PC-9 (cell line): ENCODE measurements at regions not wholly inside any gene's neighbourhood (a gene's known extent, or its start where the extent isn't known, plus 50 kb on each side); places are given as distances from the start of the nearest gene placed in this dataset.

Source experiments
- BruUV-seq: library from RNA; stranded (reverse); fragments of 400-500 nt; replicated peaks from 2 replicates; lab custom pipeline; 2021; lab: Mats Ljungman, UMichigan
- CTCF ChIA-PET: fragments of 300-600 bp; sonication (Branson Sonifier 250); formaldehyde crosslinking; loops from one replicate; lab custom pipeline; 2022; ENCODE audit warnings: antibody characterized with exemption; lab: Charles Lee
- POLR2A ChIA-PET: fragments of 300-600 bp; sonication (Branson Sonifier 250); formaldehyde crosslinking; loops from one replicate; lab custom pipeline; 2022; ENCODE audit warnings: antibody characterized with exemption; ENCODE audit not compliant: unreplicated experiment; lab: Charles Lee
- DNase-seq, 2 experiments: peaks; one replicate each; pipeline versions ENCODE4 v3.0.0 to v3.0.0-alpha.2; 2015 to 2022; ENCODE audit warnings: mixed read lengths in 1 of 2
- H2AFZ ChIP-seq: fragments of 200-600 bp; sonication (generic); 2 replicates; pipeline ENCODE4 v1.8.1; 2017; ENCODE audit warnings: antibody characterized with exemption
- H3F3A ChIP-seq: fragments of 200-600 bp; sonication (generic); 2 replicates; pipeline ENCODE4 v1.8.1; 2017; ENCODE audit warnings: antibody characterized with exemption, mild to moderate bottlenecking, low read depth; ENCODE audit not compliant: insufficient read depth
- H3K27ac ChIP-seq: fragments of 200-600 bp; sonication (generic); 2 replicates; pipeline ENCODE4 v1.6.1; 2016; ENCODE audit warnings: mixed run types
- H3K27me3 ChIP-seq: fragments of 200-600 bp; sonication (generic); 2 replicates; pipeline ENCODE4 v1.6.1; 2016; ENCODE audit warnings: low read depth, mixed run types; ENCODE audit not compliant: insufficient read depth
- H3K36me3 ChIP-seq: fragments of 200-600 bp; sonication (generic); 2 replicates; pipeline ENCODE4 v1.6.1; 2016; ENCODE audit warnings: low read depth, mixed run types
- H3K4me1 ChIP-seq: fragments of 200-600 bp; sonication (generic); replicated peaks from 2 replicates; pipeline ENCODE4 v1.6.1; 2016; ENCODE audit warnings: mixed run types; ENCODE audit not compliant: insufficient read depth
- H3K4me2 ChIP-seq: fragments of 200-600 bp; sonication (generic); 2 replicates; pipeline ENCODE4 v1.6.1; 2017; ENCODE audit warnings: mixed run types
- H3K4me3 ChIP-seq: fragments of 200-600 bp; sonication (generic); 2 replicates; pipeline ENCODE4 v1.6.1; 2016; ENCODE audit warnings: mixed run types
- H3K79me2 ChIP-seq: fragments of 200-600 bp; sonication (generic); 2 replicates; pipeline ENCODE4 v1.6.1; 2017; ENCODE audit warnings: low read depth, mixed run types
- H3K9me2 ChIP-seq: fragments of 200-600 bp; sonication (generic); 2 replicates; pipeline ENCODE4 v1.8.1; 2017; ENCODE audit warnings: mild to moderate bottlenecking; ENCODE audit not compliant: insufficient read depth
- H3K9me3 ChIP-seq: fragments of 200-600 bp; sonication (generic); 2 replicates; pipeline ENCODE4 v1.8.1; 2016; ENCODE audit warnings: low read depth; ENCODE audit not compliant: insufficient read depth
- H4K20me1 ChIP-seq: fragments of 200-600 bp; sonication (generic); 2 replicates; pipeline ENCODE4 v1.8.1; 2017; ENCODE audit not compliant: insufficient read depth
- EZH2 ChIP-seq: fragments of 200-600 bp; sonication (generic); IDR thresholded peaks from 2 replicates; pipeline ENCODE4 v1.8.0; 2017; ENCODE audit warnings: antibody characterized with exemption, low read depth
- intact Hi-C: fragments of 100-400 bp; cut with micrococcal nuclease; formaldehyde crosslinking; loops from one replicate; pipeline ENCODE4 v1.10.0; 2022; ENCODE audit not compliant: unreplicated experiment
- TF ChIP-seq, protein P1 (sequence below): fragments of 200-600 bp; sonication (generic); conservative IDR thresholded peaks from 2 replicates; pipeline ENCODE4 v1.6.1; 2017; ENCODE audit warnings: mixed run types, antibody characterized with exemption, mild to moderate bottlenecking, moderate library complexity

DNA sequence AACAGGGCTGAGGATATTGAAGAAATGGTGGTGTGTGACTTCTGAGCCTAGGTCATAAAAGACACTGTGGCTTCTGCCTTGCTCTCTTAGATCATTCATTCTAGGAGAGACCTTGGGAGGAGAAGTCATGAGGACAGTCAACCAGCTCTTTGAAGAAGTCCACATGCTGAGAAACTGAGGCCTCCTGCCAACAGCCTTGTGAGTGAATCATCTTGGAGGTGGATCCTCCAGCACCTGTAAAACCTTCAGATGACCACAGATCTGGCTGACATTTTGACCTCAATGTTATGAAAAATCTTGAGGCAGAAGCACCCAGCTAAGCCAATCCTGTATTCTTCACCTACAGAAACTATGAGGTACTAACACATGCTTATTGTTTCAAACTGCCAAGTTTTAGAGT is 165.9 kb downstream of the CARTPT start:
- Histone ChIP-seq H3K27ac (no peak overlapping the region), H3F3A (no peaks in the 10 kb centered on the region), H3K4me2 (no peak overlapping the region), H3K36me3 (no peaks in the 10 kb centered on the region), H3K27me3 (no peaks in the 10 kb centered on the region), H3K79me2 (no peaks in the 10 kb centered on the region), H2AFZ (no peak overlapping the region), H3K9me2 (no peaks in the 10 kb centered on the region), H4K20me1 (no peaks in the 10 kb centered on the region), H3K9me3 (no peaks in the 10 kb centered on the region), H3K4me1 (peaks cover 17% of the 10 kb centered on the region), H3K4me3 (no peak overlapping the region)
- ChIA-PET POLR2A (no interaction called here), CTCF (no interaction called here)
- intact Hi-C loops = no loop called here
- DNase-seq = no peak
- BruUV-seq = no TSS peak
- TF ChIP-seq EZH2 = no peak
- TF ChIP-seq, protein P1, sequence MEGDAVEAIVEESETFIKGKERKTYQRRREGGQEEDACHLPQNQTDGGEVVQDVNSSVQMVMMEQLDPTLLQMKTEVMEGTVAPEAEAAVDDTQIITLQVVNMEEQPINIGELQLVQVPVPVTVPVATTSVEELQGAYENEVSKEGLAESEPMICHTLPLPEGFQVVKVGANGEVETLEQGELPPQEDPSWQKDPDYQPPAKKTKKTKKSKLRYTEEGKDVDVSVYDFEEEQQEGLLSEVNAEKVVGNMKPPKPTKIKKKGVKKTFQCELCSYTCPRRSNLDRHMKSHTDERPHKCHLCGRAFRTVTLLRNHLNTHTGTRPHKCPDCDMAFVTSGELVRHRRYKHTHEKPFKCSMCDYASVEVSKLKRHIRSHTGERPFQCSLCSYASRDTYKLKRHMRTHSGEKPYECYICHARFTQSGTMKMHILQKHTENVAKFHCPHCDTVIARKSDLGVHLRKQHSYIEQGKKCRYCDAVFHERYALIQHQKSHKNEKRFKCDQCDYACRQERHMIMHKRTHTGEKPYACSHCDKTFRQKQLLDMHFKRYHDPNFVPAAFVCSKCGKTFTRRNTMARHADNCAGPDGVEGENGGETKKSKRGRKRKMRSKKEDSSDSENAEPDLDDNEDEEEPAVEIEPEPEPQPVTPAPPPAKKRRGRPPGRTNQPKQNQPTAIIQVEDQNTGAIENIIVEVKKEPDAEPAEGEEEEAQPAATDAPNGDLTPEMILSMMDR = no peak

DNA sequence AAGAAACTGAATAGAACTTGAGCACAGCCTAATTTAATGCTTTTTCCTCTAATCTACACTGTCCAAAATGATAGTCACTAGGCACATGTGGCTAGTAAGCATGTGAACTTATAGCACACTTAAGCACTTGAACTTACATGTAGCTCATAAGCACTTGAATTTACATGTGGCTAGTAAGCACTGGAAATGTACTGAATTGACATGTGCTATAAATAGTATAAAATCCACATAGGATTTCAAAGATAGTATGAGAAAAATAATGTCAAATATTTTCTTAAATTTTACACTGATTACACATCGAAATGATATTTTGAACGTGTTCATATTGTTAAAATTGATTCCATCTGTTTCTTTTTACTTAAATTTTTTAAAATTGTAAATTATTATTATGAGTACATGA is 167.3 kb downstream of the CARTPT start:
- Histone ChIP-seq H3K9me3 (no peaks in the 10 kb centered on the region), H3K4me2 (no peak overlapping the region), H3K9me2 (no peaks in the 10 kb centered on the region), H3F3A (no peaks in the 10 kb centered on the region), H3K27ac (no peak overlapping the region), H4K20me1 (no peaks in the 10 kb centered on the region), H2AFZ (no peak overlapping the region), H3K79me2 (no peaks in the 10 kb centered on the region), H3K4me3 (no peak overlapping the region), H3K4me1 (peaks cover 17% of the 10 kb centered on the region), H3K36me3 (no peaks in the 10 kb centered on the region), H3K27me3 (no peaks in the 10 kb centered on the region)
- intact Hi-C loops = no loop called here
- no TSS peak for BruUV-seq
- POLR2A ChIA-PET = no interaction called here
- CTCF ChIA-PET = no interaction called here
- no peak for DNase-seq
- TF ChIP-seq, protein P1 = no peak
- no peak for TF ChIP-seq EZH2

DNA sequence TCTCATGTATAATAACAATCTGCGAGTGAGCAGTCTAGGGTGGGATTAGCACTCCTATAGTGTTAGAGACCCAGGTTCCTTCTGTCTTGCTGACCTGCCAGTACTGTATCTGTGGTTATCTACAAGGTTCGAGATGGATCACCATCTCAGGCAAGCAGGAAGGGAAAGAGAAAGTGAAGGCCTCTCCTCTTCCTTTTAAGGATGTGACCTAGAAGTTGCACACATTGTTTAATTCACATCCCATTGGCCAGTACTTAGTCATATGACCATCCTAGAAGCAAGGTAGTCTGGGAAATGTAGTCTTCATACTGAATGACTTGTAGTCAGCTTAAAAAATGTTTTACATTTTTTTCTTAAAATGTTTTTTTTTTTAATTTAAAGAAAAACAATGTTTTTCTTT is 168.6 kb downstream of the CARTPT start:
- Histone ChIP-seq H3K4me2 (peak overlapping the region; percentile 80), H3K4me3 (peak overlapping the region; percentile 40; the same call in 1 of the 2 replicates)
- CTCF ChIA-PET = no interaction called here

More for the DNA sequence above, 168.6 kb downstream of the CARTPT start:
- Histone ChIP-seq H3K9me3 (no peaks in the 10 kb centered on the region), H3K79me2 (no peaks in the 10 kb centered on the region), H3K9me2 (no peaks in the 10 kb centered on the region), H2AFZ (peak overlapping the region; percentile 79), H4K20me1 (no peaks in the 10 kb centered on the region), H3F3A (no peaks in the 10 kb centered on the region), H3K27me3 (no peaks in the 10 kb centered on the region), H3K27ac (no peak overlapping the region), H3K4me1 (peaks cover 22% of the 10 kb centered on the region), H3K36me3 (no peaks in the 10 kb centered on the region)
- POLR2A ChIA-PET = no interaction called here
- peak in 1 of 2 experiments; percentile 84 for DNase-seq
- TF ChIP-seq, protein P1 = no peak
- TF ChIP-seq EZH2 = no peak
- intact Hi-C loops = no loop called here
- BruUV-seq = no TSS peak
